GM19351 (cell line): ENCODE measurements at regions not wholly inside any gene's neighbourhood (a gene's known extent, or its start where the extent isn't known, plus 50 kb on each side); places are given as distances from the start of the nearest gene placed in this dataset.

Source experiments
- ATAC-seq: cut with Tn5 transposase; IDR thresholded peaks from one replicate; pipeline ENCODE4 v1.9.1; 2021; ENCODE audit warnings: mild to moderate bottlenecking, moderate library complexity; ENCODE audit not compliant: unreplicated experiment

GRCh38 chr20:60064554-60065196, 106.5 kb downstream of the CDH26 start:
- no peak for ATAC-seq

GRCh38 chr20:60065741-60066437, 107.7 kb downstream of the CDH26 start:
- no peak for ATAC-seq

GRCh38 chr20:60066438-60066823, 108.2 kb downstream of the CDH26 start:
- ATAC-seq, result no peak

DNA sequence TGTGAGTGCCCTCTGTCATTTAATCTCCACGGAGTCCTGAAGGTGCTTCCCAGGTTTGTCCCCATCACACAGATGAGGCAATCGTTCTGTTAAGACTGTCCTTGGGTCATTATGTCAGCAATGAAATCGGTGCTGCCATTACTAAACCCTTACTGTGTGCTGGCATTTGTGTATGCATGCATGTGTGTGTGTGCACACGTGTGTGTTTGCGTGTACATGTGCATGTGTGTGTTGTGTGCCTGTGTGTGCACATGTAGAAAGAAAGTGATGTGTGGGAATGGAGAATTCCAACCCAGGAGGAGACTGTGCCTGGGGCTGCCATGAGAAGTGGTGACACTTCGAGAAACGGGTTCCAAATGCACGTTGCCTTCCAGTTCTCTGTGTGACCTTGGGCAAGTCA, 110.3 kb downstream of the CDH26 start:
- no peak for ATAC-seq

DNA sequence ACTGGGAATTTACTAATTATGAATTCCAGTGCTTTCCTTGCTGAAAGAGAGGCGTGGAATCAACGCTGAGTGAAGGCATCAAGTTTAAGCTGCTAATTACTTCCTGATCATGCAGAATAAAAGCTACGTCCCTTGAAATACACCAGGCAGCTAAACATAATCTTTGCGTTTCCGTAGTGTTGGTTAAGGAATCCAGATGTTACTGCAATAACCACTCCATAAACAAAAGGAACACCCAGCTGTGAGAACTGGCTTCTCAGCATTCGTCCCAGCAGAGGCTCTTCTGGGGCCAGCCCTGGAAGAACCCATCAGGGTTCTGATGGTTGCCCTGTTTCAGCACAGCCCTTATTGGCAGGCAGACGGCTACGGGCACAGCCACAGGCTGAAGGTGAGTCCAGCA, 111.4 kb downstream of the CDH26 start:
- no peak for ATAC-seq

GRCh38 chr20:60070791-60071190, 112.6 kb downstream of the CDH26 start:
- no peak for ATAC-seq

DNA sequence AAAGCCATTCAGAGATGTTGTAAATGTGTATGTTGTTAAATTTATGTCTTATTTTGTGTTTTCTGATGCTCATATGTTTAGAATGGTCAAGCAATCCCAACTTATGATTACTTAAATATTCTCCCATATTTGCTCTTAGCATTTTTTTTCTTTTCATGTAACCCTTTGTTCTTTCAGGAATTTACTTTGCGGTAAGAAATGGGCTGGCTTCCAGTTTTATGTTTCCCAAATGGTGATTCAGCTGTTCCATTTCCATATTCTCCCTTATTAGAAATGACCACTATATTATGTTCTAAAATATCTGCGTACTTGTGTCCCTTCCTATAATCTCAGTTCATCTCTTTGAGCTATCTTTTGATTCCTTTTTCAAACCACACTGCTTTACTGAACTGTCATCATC, 113.7 kb downstream of the CDH26 start:
- ATAC-seq, result no peak

DNA sequence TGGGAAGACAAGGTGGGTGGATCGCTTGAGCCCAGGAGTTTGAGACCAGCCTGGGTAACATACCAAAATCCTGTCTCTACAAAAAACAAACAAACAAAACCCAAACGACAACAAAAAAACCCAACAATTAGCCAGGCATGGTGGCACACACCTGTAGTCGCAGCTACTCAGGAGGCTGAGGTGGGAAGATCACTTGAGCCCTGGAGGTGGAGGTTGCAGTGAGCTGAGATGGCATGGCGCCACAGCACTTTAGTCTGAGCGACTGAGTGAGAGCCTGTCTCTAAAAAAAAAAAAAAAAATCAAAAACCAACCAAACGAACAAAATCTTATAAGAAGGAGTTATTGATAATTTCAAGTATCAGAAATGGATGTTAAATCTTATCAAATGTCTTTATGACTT, 114.9 kb downstream of the CDH26 start:
- ATAC-seq, result no peak

GRCh38 chr20:60073504-60073903, 115.3 kb downstream of the CDH26 start:
- ATAC-seq, result no peak

GRCh38 chr20:60074276-60074675, 116.1 kb downstream of the CDH26 start:
- no peak for ATAC-seq

GRCh38 chr20:60078351-60079250, 120.4 kb downstream of the CDH26 start:
- no peak for ATAC-seq

- no peak for ATAC-seq
These were observed 122.2 kb downstream of the CDH26 start for GRCh38 chr20:60080401-60080800.

DNA sequence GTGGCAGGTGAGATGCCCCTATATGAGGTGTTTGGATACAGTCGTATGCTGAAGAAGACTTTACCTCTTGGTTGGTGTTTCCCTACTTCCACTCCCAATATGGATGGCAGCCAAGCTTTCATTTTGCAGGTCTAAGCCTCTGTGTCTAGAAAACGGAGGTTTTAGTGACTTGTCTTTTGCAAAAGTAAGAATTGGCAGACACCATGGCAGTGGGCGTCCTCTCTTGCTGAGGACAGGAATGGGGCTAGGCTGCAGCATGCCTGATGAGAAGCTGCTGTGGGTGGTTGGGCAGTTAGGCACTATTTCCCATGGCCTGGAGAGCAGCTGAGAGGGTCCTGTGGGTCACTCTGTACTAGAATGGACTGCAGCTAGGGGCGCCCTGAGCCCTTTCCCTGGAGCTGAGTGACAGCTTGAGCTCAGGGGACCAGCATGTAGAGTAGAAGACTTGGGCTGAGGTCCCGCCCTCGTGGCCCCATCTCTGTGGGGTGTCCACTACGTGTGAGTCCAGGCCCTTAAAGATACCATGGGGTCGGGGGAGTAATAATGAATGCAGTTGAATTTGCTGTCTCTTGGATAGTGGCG, 127.4 kb downstream of the CDH26 start:
- no peak for ATAC-seq

GRCh38 chr20:60086821-60087562, 128.8 kb downstream of the CDH26 start:
- ATAC-seq, result no peak

GRCh38 chr20:60087563-60088105, 129.4 kb downstream of the CDH26 start:
- ATAC-seq, result no peak

DNA sequence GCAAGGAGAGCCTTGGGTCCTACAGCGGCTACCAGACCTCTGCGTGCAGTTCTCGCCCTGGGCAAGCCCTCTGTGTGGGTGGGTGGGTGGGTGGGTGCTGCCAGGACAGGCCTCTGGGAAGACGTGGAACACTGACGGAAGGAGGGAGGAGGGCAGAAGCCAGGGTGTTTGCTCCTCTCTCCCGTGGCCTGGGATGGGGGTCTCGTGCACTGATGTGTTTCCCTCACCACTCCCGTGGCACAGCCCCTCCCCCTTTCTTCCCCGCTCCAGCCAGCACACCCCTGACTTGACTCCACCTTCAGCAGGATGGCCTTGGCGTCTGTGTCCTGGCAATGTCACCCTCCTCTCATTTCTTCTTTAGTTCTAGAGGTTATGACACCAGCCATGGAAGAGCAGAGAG, 130.0 kb downstream of the CDH26 start:
- no peak for ATAC-seq

DNA sequence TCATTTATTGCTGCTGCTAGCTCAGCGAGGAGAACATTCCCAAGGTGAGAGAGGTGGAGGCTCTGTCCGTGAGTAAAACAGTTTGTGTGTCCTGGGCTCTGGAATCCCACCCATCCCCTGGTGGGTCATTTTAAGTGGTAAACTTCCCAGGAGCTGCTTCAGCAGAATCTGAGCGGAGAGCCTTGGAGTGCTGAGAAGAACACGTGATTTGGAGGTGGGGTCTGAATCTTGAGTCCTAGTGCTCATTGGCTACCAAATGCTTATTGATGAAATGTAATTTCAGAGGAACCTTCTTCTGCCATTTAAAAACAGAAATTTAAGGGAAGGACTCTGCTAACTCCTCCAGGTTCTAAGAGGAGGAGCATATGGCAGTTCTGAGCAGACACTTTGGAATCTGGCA, 132.4 kb downstream of the CDH26 start:
- ATAC-seq, result no peak

DNA sequence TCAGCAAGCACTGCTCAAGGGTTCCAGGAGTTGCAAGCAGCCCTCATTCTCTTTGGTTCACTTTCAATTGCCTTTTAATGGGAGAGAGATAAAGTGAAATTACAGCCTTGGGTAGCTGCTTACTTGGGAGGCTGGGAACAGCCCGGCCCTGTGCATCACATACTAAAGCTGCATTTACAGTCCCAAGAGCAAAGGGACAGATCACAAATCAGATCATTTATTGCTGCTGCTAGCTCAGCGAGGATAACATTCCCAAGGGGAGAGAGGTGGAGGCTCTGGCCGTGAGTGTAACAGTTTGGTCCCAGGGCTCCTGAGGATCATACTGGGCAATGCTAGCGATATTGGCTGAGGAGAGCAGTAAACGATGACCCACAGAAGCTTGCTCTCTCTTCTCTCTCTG, 133.1 kb downstream of the CDH26 start:
- no peak for ATAC-seq

- no peak for ATAC-seq
These were observed 133.6 kb downstream of the CDH26 start for GRCh38 chr20:60091861-60092260.

DNA sequence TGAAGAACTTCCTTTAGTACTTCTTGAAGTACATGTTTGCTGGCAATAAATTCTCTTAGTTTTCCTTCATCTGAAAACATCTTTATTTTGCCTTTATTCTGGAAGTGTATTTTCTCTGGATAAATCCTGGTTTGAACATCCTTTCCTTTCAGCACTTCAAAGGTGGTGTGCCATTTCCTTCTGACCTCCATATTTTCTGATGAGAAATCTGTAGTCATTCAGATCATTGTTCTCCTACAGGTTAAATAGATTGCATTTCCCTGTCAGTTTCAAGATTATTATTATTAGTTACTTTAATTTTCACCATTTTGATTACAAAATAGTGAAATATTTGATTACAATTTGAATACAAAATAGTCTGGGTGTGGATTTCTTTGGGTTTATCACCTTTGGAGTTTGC, 134.5 kb downstream of the CDH26 start:
- ATAC-seq, result no peak
